ENCODE measurements at regions not wholly inside any gene's neighbourhood (a gene's known extent, or its start where the extent isn't known, plus 50 kb on each side); places are given as distances from the start of the nearest gene placed in this dataset.

- no peaks in the 10 kb centered on the region for H3K79me2 ChIP-seq (ENCODE audit: insufficient read depth, low read length)
- no peaks in the 10 kb centered on the region for H3K9me3 ChIP-seq (ENCODE audit: insufficient read depth, low read length)
- no peak overlapping the region for H3K27ac ChIP-seq (ENCODE audit: low read depth, low read length)
- no peak overlapping the region for H3K4me3 ChIP-seq (ENCODE audit: insufficient read depth, low read length, poor library complexity, severe bottlenecking)
- no peaks in the 10 kb centered on the region for H3K27me3 ChIP-seq (ENCODE audit: low read length)
- no peaks in the 10 kb centered on the region for H4K20me1 ChIP-seq (ENCODE audit: low read depth, low read length)
- H3K9me2 ChIP-seq (replicated peaks; ENCODE audit: insufficient read depth, low read length) = no peaks in the 10 kb centered on the region
- H2AFZ ChIP-seq (ENCODE audit: low read depth, low read length, severe bottlenecking) = no peak overlapping the region
- H3F3A ChIP-seq (ENCODE audit: insufficient read depth) = no peaks in the 10 kb centered on the region
- no peak overlapping the region for H3K4me2 ChIP-seq (ENCODE audit: low read depth, low read length, poor library complexity, severe bottlenecking)
- H3K36me3 ChIP-seq (ENCODE audit: low read length) = no peaks in the 10 kb centered on the region
- TF ChIP-seq CTCF (IDR thresholded peaks at IDR 0.05; ENCODE audit: insufficient read depth, low read length, poor library complexity, severe bottlenecking) (no peak), EZH2phosphoT487 (conservative IDR thresholded peaks at IDR 0.05; ENCODE audit: low read length) (no peak)
- H3K9ac ChIP-seq (ENCODE audit: low read length) = no peak overlapping the region
Observed at GRCh38 chr12:97939156-97939555, 476.6 kb downstream of the RMST start.

GRCh38 chr12:97940105-97940504 is 477.5 kb downstream of the RMST start:
- Histone ChIP-seq H3K9me2 (replicated peaks; ENCODE audit: insufficient read depth, low read length) (no peaks in the 10 kb centered on the region), H3F3A (ENCODE audit: insufficient read depth) (no peaks in the 10 kb centered on the region), H3K27me3 (ENCODE audit: low read length) (no peaks in the 10 kb centered on the region), H3K36me3 (ENCODE audit: low read length) (no peaks in the 10 kb centered on the region), H4K20me1 (ENCODE audit: low read depth, low read length) (no peaks in the 10 kb centered on the region), H3K79me2 (ENCODE audit: insufficient read depth, low read length) (no peaks in the 10 kb centered on the region), H3K9ac (ENCODE audit: low read length) (no peak overlapping the region), H2AFZ (ENCODE audit: low read depth, low read length, severe bottlenecking) (no peak overlapping the region), H3K27ac (ENCODE audit: low read depth, low read length) (no peak overlapping the region), H3K4me2 (ENCODE audit: low read depth, low read length, poor library complexity, severe bottlenecking) (no peak overlapping the region), H3K9me3 (ENCODE audit: insufficient read depth, low read length) (no peaks in the 10 kb centered on the region), H3K4me3 (ENCODE audit: insufficient read depth, low read length, poor library complexity, severe bottlenecking) (no peak overlapping the region)
- TF ChIP-seq EZH2phosphoT487 (conservative IDR thresholded peaks at IDR 0.05; ENCODE audit: low read length) (no peak), CTCF (IDR thresholded peaks at IDR 0.05; ENCODE audit: insufficient read depth, low read length, poor library complexity, severe bottlenecking) (no peak)

GRCh38 chr12:97940629-97941028 is 478.0 kb downstream of the RMST start:
- no peak for TF ChIP-seq CTCF (IDR thresholded peaks at IDR 0.05; ENCODE audit: insufficient read depth, low read length, poor library complexity, severe bottlenecking)
- TF ChIP-seq EZH2phosphoT487 (conservative IDR thresholded peaks at IDR 0.05; ENCODE audit: low read length) = no peak
- no peak overlapping the region for H3K4me3 ChIP-seq (ENCODE audit: insufficient read depth, low read length, poor library complexity, severe bottlenecking)
- no peaks in the 10 kb centered on the region for H3F3A ChIP-seq (ENCODE audit: insufficient read depth)
- H3K27me3 ChIP-seq (ENCODE audit: low read length) = no peaks in the 10 kb centered on the region
- no peak overlapping the region for H3K27ac ChIP-seq (ENCODE audit: low read depth, low read length)
- H4K20me1 ChIP-seq (ENCODE audit: low read depth, low read length) = no peaks in the 10 kb centered on the region
- no peaks in the 10 kb centered on the region for H3K9me3 ChIP-seq (ENCODE audit: insufficient read depth, low read length)
- no peak overlapping the region for H3K4me2 ChIP-seq (ENCODE audit: low read depth, low read length, poor library complexity, severe bottlenecking)
- no peaks in the 10 kb centered on the region for H3K79me2 ChIP-seq (ENCODE audit: insufficient read depth, low read length)
- no peak overlapping the region for H3K9ac ChIP-seq (ENCODE audit: low read length)
- H3K36me3 ChIP-seq (ENCODE audit: low read length) = no peaks in the 10 kb centered on the region
- H3K9me2 ChIP-seq (replicated peaks; ENCODE audit: insufficient read depth, low read length) = no peaks in the 10 kb centered on the region
- H2AFZ ChIP-seq (ENCODE audit: low read depth, low read length, severe bottlenecking) = no peak overlapping the region
